ENCODE measurements at regions not wholly inside any gene's neighbourhood (a gene's known extent, or its start where the extent isn't known, plus 50 kb on each side); places are given as distances from the start of the nearest gene placed in this dataset.

- TF ChIP-seq CTCF (IDR thresholded peaks at IDR 0.05) (no peak), POLR2AphosphoS5 (IDR thresholded peaks at IDR 0.05; ENCODE audit: insufficient read depth in 1 of 2, low read depth in 1 of 2) (no peak), POLR2A (IDR thresholded peaks at IDR 0.05) (no peak)
Measured at GRCh38 chrX:46044486-46044885, 500.7 kb downstream of the ZNF674 start.
